Activated T-cell treated with anti-CD3 and anti-CD28 coated beads, Interleukin-2, amount 50 U/mL, for 72 hours (primary cell): ENCODE measurements at regions not wholly inside any gene's neighbourhood (a gene's known extent, or its start where the extent isn't known, plus 50 kb on each side); places are given as distances from the start of the nearest gene placed in this dataset.

Experiments used
- ATAC-seq, 2 donors: fragments of 150-1000 bp; cut with Tn5 transposase; replicated peaks in 1 of 2; 2 replicates each; pipeline ENCODE4 v1.10.0; 2021; ENCODE audit warnings: moderate library complexity in 2 of 2, mild to moderate bottlenecking in 1 of 2
- DNase-seq, 2 donors: peaks; one replicate each; pipeline ENCODE4 v3.0.0; 2021 to 2022; ENCODE audit warnings: mixed read lengths in 1 of 2
- H3K27ac Mint-ChIP-seq: one replicate; pipeline ENCODE4 v1.8.0; 2022; ENCODE audit warnings: mild to moderate bottlenecking, moderate library complexity, mixed read lengths
- H3K27me3 Mint-ChIP-seq: one replicate; pipeline ENCODE4 v1.8.0; 2022; ENCODE audit warnings: low read depth, mixed read lengths
- H3K36me3 Mint-ChIP-seq, 2 donors: one replicate each; pipeline ENCODE4 v1.8.0; 2022; ENCODE audit warnings: mixed read lengths in 2 of 2, mild to moderate bottlenecking in 1 of 2; ENCODE audit not compliant: insufficient read depth in 2 of 2
- H3K4me1 Mint-ChIP-seq: one replicate; pipeline ENCODE4 v1.8.0; 2022; ENCODE audit warnings: low read depth, mixed read lengths
- H3K4me3 Mint-ChIP-seq, 2 donors: one replicate each; pipeline ENCODE4 v1.8.0; 2022; ENCODE audit warnings: mild to moderate bottlenecking in 2 of 2, mixed read lengths in 2 of 2, moderate library complexity in 2 of 2
- H3K9me3 Mint-ChIP-seq, 2 donors: one replicate each; pipeline ENCODE4 v1.8.0; 2022; ENCODE audit warnings: mixed read lengths in 2 of 2

GRCh38 chr14:95011445-95012006 is 145.8 kb downstream of the DICER1 start:
- H3K9me3 Mint-ChIP-seq, result peaks cover 0 to 1% of the 10 kb centered on the region in 2 donors
- H3K36me3 Mint-ChIP-seq, result no peaks in the 10 kb centered on the region
- ATAC-seq, result no peak
- H3K4me3 Mint-ChIP-seq, result no peak overlapping the region
- no peak overlapping the region for H3K27ac Mint-ChIP-seq
- DNase-seq, result no peak
- H3K4me1 Mint-ChIP-seq, result no peaks in the 10 kb centered on the region
- H3K27me3 Mint-ChIP-seq, result no peaks in the 10 kb centered on the region

GRCh38 chr14:95008445-95009217 is 148.7 kb downstream of the DICER1 start:
- no peaks in the 10 kb centered on the region for H3K36me3 Mint-ChIP-seq
- no peak for ATAC-seq

GRCh38 chr14:95007921-95008320 is 149.4 kb downstream of the DICER1 start:
- Mint-ChIP-seq H3K27ac (no peak overlapping the region), H3K4me3 (no peak overlapping the region), H3K4me1 (no peaks in the 10 kb centered on the region), H3K9me3 (no peaks in the 10 kb centered on the region), H3K27me3 (no peaks in the 10 kb centered on the region), H3K36me3 (no peaks in the 10 kb centered on the region)
- ATAC-seq, result no peak
- DNase-seq, result no peak

More at GRCh38 chr14:95008445-95009217, 148.7 kb downstream of the DICER1 start:
- H3K4me3 Mint-ChIP-seq, result no peak overlapping the region
- H3K4me1 Mint-ChIP-seq, result no peaks in the 10 kb centered on the region
- H3K27me3 Mint-ChIP-seq, result no peaks in the 10 kb centered on the region
- H3K9me3 Mint-ChIP-seq, result no peaks in the 10 kb centered on the region
- no peak overlapping the region for H3K27ac Mint-ChIP-seq
- no peak for DNase-seq

GRCh38 chr14:95006479-95006878 is 150.8 kb downstream of the DICER1 start:
- DNase-seq (no peak), ATAC-seq (no peak)
- H3K4me3 Mint-ChIP-seq, result no peak overlapping the region
- no peak overlapping the region for H3K27ac Mint-ChIP-seq
- H3K4me1 Mint-ChIP-seq, result no peaks in the 10 kb centered on the region
- no peaks in the 10 kb centered on the region for H3K27me3 Mint-ChIP-seq
- H3K36me3 Mint-ChIP-seq, result no peaks in the 10 kb centered on the region
- H3K9me3 Mint-ChIP-seq, result no peaks in the 10 kb centered on the region

- Mint-ChIP-seq H3K27me3 (peaks cover 3% of the 10 kb centered on the region), H3K4me1 (no peaks in the 10 kb centered on the region), H3K27ac (no peak overlapping the region), H3K4me3 (no peak overlapping the region), H3K9me3 (no peaks in the 10 kb centered on the region), H3K36me3 (no peaks in the 10 kb centered on the region)
- no peak for ATAC-seq
- no peak for DNase-seq
Measured at GRCh38 chr14:95006051-95006450, 151.3 kb downstream of the DICER1 start.

- no peak for ATAC-seq
Measured at GRCh38 chr14:95003099-95003960, 154.0 kb downstream of the DICER1 start.

GRCh38 chr14:94998685-94999084 is 158.6 kb downstream of the DICER1 start:
- no peaks in the 10 kb centered on the region for H3K4me1 Mint-ChIP-seq
- H3K27ac Mint-ChIP-seq, result no peak overlapping the region

More at GRCh38 chr14:95003099-95003960, 154.0 kb downstream of the DICER1 start:
- Mint-ChIP-seq H3K9me3 (no peaks in the 10 kb centered on the region), H3K4me1 (no peaks in the 10 kb centered on the region), H3K36me3 (no peaks in the 10 kb centered on the region), H3K27ac (no peak overlapping the region), H3K4me3 (no peak overlapping the region), H3K27me3 (peaks cover 23% of the 10 kb centered on the region)
- no peak for DNase-seq

GRCh38 chr14:94998110-94998509 is 159.2 kb downstream of the DICER1 start:
- H3K27ac Mint-ChIP-seq, result no peak overlapping the region
- H3K9me3 Mint-ChIP-seq, result no peaks in the 10 kb centered on the region
- no peaks in the 10 kb centered on the region for H3K36me3 Mint-ChIP-seq
- ATAC-seq (no peak), DNase-seq (no peak)
- H3K4me1 Mint-ChIP-seq, result no peaks in the 10 kb centered on the region
- peaks cover 49% of the 10 kb centered on the region for H3K27me3 Mint-ChIP-seq
- no peak overlapping the region for H3K4me3 Mint-ChIP-seq

More at GRCh38 chr14:94998685-94999084, 158.6 kb downstream of the DICER1 start:
- H3K4me3 Mint-ChIP-seq, result no peak overlapping the region
- peaks cover 49% of the 10 kb centered on the region for H3K27me3 Mint-ChIP-seq
- H3K9me3 Mint-ChIP-seq, result no peaks in the 10 kb centered on the region
- ATAC-seq (no peak), DNase-seq (no peak)
- no peaks in the 10 kb centered on the region for H3K36me3 Mint-ChIP-seq

- ATAC-seq, result no peak
- H3K27ac Mint-ChIP-seq, result no peak overlapping the region
- no peaks in the 10 kb centered on the region for H3K4me1 Mint-ChIP-seq
- DNase-seq, result no peak
- H3K36me3 Mint-ChIP-seq, result no peaks in the 10 kb centered on the region
- no peaks in the 10 kb centered on the region for H3K9me3 Mint-ChIP-seq
- H3K27me3 Mint-ChIP-seq, result peaks cover 56% of the 10 kb centered on the region
- no peak overlapping the region for H3K4me3 Mint-ChIP-seq
Measured at GRCh38 chr14:94995551-94995950, 161.8 kb downstream of the DICER1 start.

- Mint-ChIP-seq H3K27ac (no peak overlapping the region), H3K4me3 (no peak overlapping the region), H3K4me1 (no peaks in the 10 kb centered on the region), H3K9me3 (no peaks in the 10 kb centered on the region), H3K27me3 (peaks cover 49% of the 10 kb centered on the region), H3K36me3 (no peaks in the 10 kb centered on the region)
- ATAC-seq (no peak), DNase-seq (no peak)
Measured at GRCh38 chr14:94994245-94994644, 163.1 kb downstream of the DICER1 start.

GRCh38 chr14:94992046-94992445 is 165.3 kb downstream of the DICER1 start:
- Mint-ChIP-seq H3K27ac (no peak overlapping the region), H3K4me1 (no peaks in the 10 kb centered on the region), H3K9me3 (peaks cover 2 to 6% of the 10 kb centered on the region in 2 donors), H3K4me3 (no peak overlapping the region), H3K27me3 (peaks cover 28% of the 10 kb centered on the region), H3K36me3 (peaks cover 0 to 1% of the 10 kb centered on the region in 2 donors)
- ATAC-seq (no peak), DNase-seq (no peak)

- H3K4me3 Mint-ChIP-seq, result no peak overlapping the region
- ATAC-seq, result no peak
- no peaks in the 10 kb centered on the region for H3K4me1 Mint-ChIP-seq
Measured at GRCh38 chr14:94989946-94990345, 167.4 kb downstream of the DICER1 start.

GRCh38 chr14:94989417-94989816 is 167.9 kb downstream of the DICER1 start:
- H3K36me3 Mint-ChIP-seq, result peaks cover 0 to 1% of the 10 kb centered on the region in 2 donors
- H3K9me3 Mint-ChIP-seq, result peaks cover 2 to 6% of the 10 kb centered on the region in 2 donors
- H3K4me1 Mint-ChIP-seq, result no peaks in the 10 kb centered on the region
- DNase-seq, result no peak
- H3K27me3 Mint-ChIP-seq, result peaks cover 14% of the 10 kb centered on the region
- no peak overlapping the region for H3K4me3 Mint-ChIP-seq
- ATAC-seq, result no peak
- no peak overlapping the region for H3K27ac Mint-ChIP-seq

More at GRCh38 chr14:94989946-94990345, 167.4 kb downstream of the DICER1 start:
- peaks cover 0 to 1% of the 10 kb centered on the region in 2 donors for H3K36me3 Mint-ChIP-seq
- H3K9me3 Mint-ChIP-seq, result peaks cover 2 to 6% of the 10 kb centered on the region in 2 donors
- no peak for DNase-seq
- H3K27ac Mint-ChIP-seq, result no peak overlapping the region
- H3K27me3 Mint-ChIP-seq, result peaks cover 15% of the 10 kb centered on the region
